SH-SY5Y (cell line): ENCODE measurements at regions not wholly inside any gene's neighbourhood (a gene's known extent, or its start where the extent isn't known, plus 50 kb on each side); places are given as distances from the start of the nearest gene placed in this dataset.

Experiments
- GATA2 ChIP-seq: IDR thresholded peaks from 2 replicates; pipeline ENCODE4 v1.6.1; 2011; ENCODE audit warnings: mild to moderate bottlenecking, low read depth, low read length
- GATA3 ChIP-seq: IDR thresholded peaks from 2 replicates; pipeline ENCODE4 v1.6.1; 2011; ENCODE audit warnings: low read depth, mild to moderate bottlenecking, low read length, moderate library complexity

GRCh38 chr1:64337475-64337874, 132.5 kb upstream of the CACHD1 start:
- TF ChIP-seq GATA2, result no peak
- TF ChIP-seq GATA3, result no peak
